ENCODE measurements at regions not wholly inside any gene's neighbourhood (a gene's known extent, or its start where the extent isn't known, plus 50 kb on each side); places are given as distances from the start of the nearest gene placed in this dataset.

GRCh38 chr6:113359155-113360140 is 497.7 kb upstream of the MARCKS start:
- TF ChIP-seq POLR2AphosphoS5 (IDR thresholded peaks at IDR 0.05; ENCODE audit: borderline replicate concordance, low read depth, low read length) (no peak), EZH2 (IDR thresholded peaks at IDR 0.05) (no peak)

All from SK-N-MC (cell line).